OCI-LY7 (cell line): ENCODE measurements at regions not wholly inside any gene's neighbourhood (a gene's known extent, or its start where the extent isn't known, plus 50 kb on each side); places are given as distances from the start of the nearest gene placed in this dataset.

Experiments used
- BruUV-seq: library from RNA; stranded (reverse); fragments of 400-500 nt; replicated peaks from 2 replicates; lab custom pipeline; 2021; lab: Mats Ljungman, UMichigan
- CTCF ChIA-PET: fragments of 300-600 bp; sonication (Branson Sonifier 250); formaldehyde crosslinking; loops from one replicate; lab custom pipeline; 2022; ENCODE audit warnings: antibody characterized with exemption; ENCODE audit not compliant: unreplicated experiment; lab: Charles Lee
- POLR2A ChIA-PET: fragments of 300-600 bp; sonication (Branson Sonifier 250); formaldehyde crosslinking; loops from one replicate; lab custom pipeline; 2022; ENCODE audit warnings: antibody characterized with exemption; lab: Charles Lee
- DNase-seq: peaks from one replicate; pipeline ENCODE4 v3.0.0-alpha.2; 2015; ENCODE audit warnings: low spot score
- H2AFZ ChIP-seq: fragments of 200-600 bp; sonication (generic), shearing (Covaris generic); 2 replicates; pipeline ENCODE4 v1.6.1; 2014; ENCODE audit warnings: mild to moderate bottlenecking, antibody characterized with exemption, low read length, moderate library complexity
- H3K27ac ChIP-seq: fragments of 200-600 bp; sonication (generic); 2 replicates; pipeline ENCODE4 v1.5.1; 2014; ENCODE audit warnings: mixed run types, low read depth, mild to moderate bottlenecking, moderate library complexity, low read length, inconsistent platforms; ENCODE audit not compliant: poor library complexity, severe bottlenecking
- H3K36me3 ChIP-seq: fragments of 200-600 bp; sonication (generic); 2 replicates; pipeline ENCODE4 v1.6.1; 2014; ENCODE audit warnings: mild to moderate bottlenecking, antibody characterized with exemption, low read length, moderate library complexity, mixed read lengths; ENCODE audit not compliant: insufficient read depth
- H3K4me1 ChIP-seq: fragments of 200-600 bp; sonication (generic); 2 replicates; pipeline ENCODE4 v1.5.1; 2014; ENCODE audit warnings: mild to moderate bottlenecking, low read length; ENCODE audit not compliant: insufficient read depth, poor library complexity, severe bottlenecking
- H3K4me2 ChIP-seq: fragments of 200-600 bp; sonication (generic); 2 replicates; pipeline ENCODE4 v1.6.1; 2014; ENCODE audit warnings: mild to moderate bottlenecking, low read length
- H3K4me3 ChIP-seq: fragments of 200-600 bp; sonication (generic); 2 replicates; pipeline ENCODE4 v1.5.1; 2014; ENCODE audit warnings: mild to moderate bottlenecking, low read depth, low read length; ENCODE audit not compliant: poor library complexity, severe bottlenecking
- H3K79me2 ChIP-seq: fragments of 200-600 bp; sonication (generic); 2 replicates; pipeline ENCODE4 v1.6.1; 2016; ENCODE audit warnings: low read depth, mild to moderate bottlenecking, low read length, moderate library complexity, mixed read lengths; ENCODE audit not compliant: insufficient read depth
- H3K9me2 ChIP-seq: fragments of 200-600 bp; sonication (generic); 2 replicates; pipeline ENCODE4 v1.6.1; 2016; ENCODE audit warnings: mild to moderate bottlenecking, low read length, mixed read lengths; ENCODE audit not compliant: insufficient read depth
- H3K9me3 ChIP-seq: fragments of 200-600 bp; sonication (generic); 2 replicates; pipeline ENCODE4 v1.6.1; 2014; ENCODE audit warnings: mild to moderate bottlenecking, mixed run types, low read length, mixed read lengths
- H4K20me1 ChIP-seq: fragments of 200-600 bp; sonication (generic); 2 replicates; pipeline ENCODE4 v1.6.1; 2014; ENCODE audit warnings: mild to moderate bottlenecking, antibody characterized with exemption, low read length, moderate library complexity, mixed read lengths; ENCODE audit not compliant: insufficient read depth
- CTCF ChIP-seq: fragments of 200-600 bp; sonication (generic); conservative IDR thresholded peaks from 2 replicates; pipeline ENCODE4 v1.5.1; 2014; ENCODE audit warnings: mild to moderate bottlenecking, antibody characterized with exemption, low read length, moderate library complexity, mixed read lengths
- EZH2phosphoT487 ChIP-seq: fragments of 200-600 bp; sonication (generic); IDR thresholded peaks from 2 replicates; pipeline ENCODE4 v1.6.1; 2018; ENCODE audit warnings: low read depth, borderline replicate concordance, mild to moderate bottlenecking, mixed run types, antibody characterized with exemption, low read length, moderate library complexity, mixed read lengths
- intact Hi-C: fragments of 100-400 bp; cut with micrococcal nuclease; formaldehyde crosslinking; loops from one replicate; pipeline ENCODE4 v1.10.0; 2022; ENCODE audit not compliant: unreplicated experiment

DNA sequence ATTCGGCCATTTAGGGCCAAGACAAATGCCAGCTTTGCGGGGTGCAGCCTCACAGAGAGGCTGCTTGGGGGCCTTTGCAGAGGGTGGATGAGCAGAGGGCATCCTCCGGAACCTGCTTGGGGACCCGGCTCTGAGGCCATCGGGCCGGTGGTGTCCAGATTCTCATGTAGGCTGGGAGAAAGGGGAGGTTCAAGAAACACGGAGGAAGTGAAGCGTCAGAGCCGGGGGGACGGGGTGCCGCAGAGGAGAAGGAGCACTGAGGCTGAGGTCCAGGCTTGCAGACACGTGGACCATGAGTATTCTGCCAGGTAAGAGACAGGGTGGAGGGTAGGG lies 150.7 kb upstream of the SHH start:
- no peaks in the 10 kb centered on the region for H3K4me1 ChIP-seq
- H3K4me2 ChIP-seq, result no peak overlapping the region
- no TSS peak for BruUV-seq
- no peak overlapping the region for H3K4me3 ChIP-seq
- DNase-seq, result no peak
- TF ChIP-seq CTCF (no peak), EZH2phosphoT487 (no peak)
- no peak overlapping the region for H3K27ac ChIP-seq
- no peaks in the 10 kb centered on the region for H3K79me2 ChIP-seq
- ChIA-PET POLR2A (interaction anchor here (1.1 kb wide), 1 partner anchor 14 kb away, joined by 4 read pairs; no protein-coding TSS in a partner anchor), CTCF (no interaction called here)
- no peaks in the 10 kb centered on the region for H3K9me2 ChIP-seq
- H3K36me3 ChIP-seq, result no peaks in the 10 kb centered on the region
- no peak overlapping the region for H2AFZ ChIP-seq
- H3K9me3 ChIP-seq, result no peaks in the 10 kb centered on the region
- H4K20me1 ChIP-seq, result no peaks in the 10 kb centered on the region
- intact Hi-C loops, result no loop called here

- Histone ChIP-seq H3K9me3 (no peaks in the 10 kb centered on the region), H3K4me3 (no peak overlapping the region), H2AFZ (no peak overlapping the region), H3K4me1 (no peaks in the 10 kb centered on the region), H3K79me2 (no peaks in the 10 kb centered on the region), H3K36me3 (no peaks in the 10 kb centered on the region), H4K20me1 (no peaks in the 10 kb centered on the region), H3K27ac (no peak overlapping the region), H3K9me2 (no peaks in the 10 kb centered on the region), H3K4me2 (no peak overlapping the region)
- ChIA-PET CTCF (no interaction called here), POLR2A (interaction anchor here (1.1 kb wide), 1 partner anchor 13 kb away, joined by 4 read pairs; no protein-coding TSS in a partner anchor)
- intact Hi-C loops, result no loop called here
- no peak for DNase-seq
- no TSS peak for BruUV-seq
- no peak for TF ChIP-seq EZH2phosphoT487
- no peak for TF ChIP-seq CTCF
Observed at GRCh38 chr7:155962191-155962967, 150.1 kb upstream of the SHH start.
